SH-SY5Y (cell line): ENCODE measurements at regions not wholly inside any gene's neighbourhood (a gene's known extent, or its start where the extent isn't known, plus 50 kb on each side); places are given as distances from the start of the nearest gene placed in this dataset.

Source experiments
- GATA2 ChIP-seq: IDR thresholded peaks from 2 replicates; pipeline ENCODE4 v1.6.1; 2011; ENCODE audit warnings: mild to moderate bottlenecking, low read depth, low read length
- GATA3 ChIP-seq: IDR thresholded peaks from 2 replicates; pipeline ENCODE4 v1.6.1; 2011; ENCODE audit warnings: low read depth, mild to moderate bottlenecking, low read length, moderate library complexity

DNA sequence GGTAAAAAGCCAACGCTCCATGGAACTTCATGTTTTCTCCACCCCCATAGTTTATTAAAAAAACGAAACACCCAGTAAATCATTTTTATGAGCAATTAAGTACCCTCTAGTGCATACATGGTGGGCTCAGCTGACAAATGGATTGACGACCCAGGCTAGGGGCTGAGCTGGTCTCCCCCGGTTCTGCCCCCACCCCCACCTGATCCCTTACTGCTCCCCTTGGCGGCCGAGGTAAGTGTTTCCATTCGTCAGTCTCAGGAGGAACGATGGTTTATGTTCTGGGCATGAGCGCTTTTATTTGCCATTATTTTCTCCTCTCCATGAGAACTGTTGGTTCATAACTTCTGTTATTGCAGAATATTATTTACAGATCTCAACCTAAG lies 233.9 kb upstream of the C1orf174 start:
- TF ChIP-seq GATA2, result no peak
- TF ChIP-seq GATA3, result no peak
